H9 (cell line): ENCODE measurements at regions not wholly inside any gene's neighbourhood (a gene's known extent, or its start where the extent isn't known, plus 50 kb on each side); places are given as distances from the start of the nearest gene placed in this dataset.

Source experiments
- DNase-seq: peaks from one replicate; pipeline ENCODE4 v3.0.0-alpha.2; 2017
- H2AFZ ChIP-seq: one replicate; pipeline ENCODE4 v1.6.1; 2013; ENCODE audit warnings: mild to moderate bottlenecking, low read length, control low read depth, moderate library complexity
- H2AK5ac ChIP-seq: 2 replicates; pipeline ENCODE4 v1.6.1; 2013; ENCODE audit warnings: low read length, control low read depth, mixed read lengths; ENCODE audit not compliant: insufficient read length
- H2BK120ac ChIP-seq: one replicate; pipeline ENCODE4 v1.6.1; 2013; ENCODE audit warnings: low read depth, mild to moderate bottlenecking, low read length, control low read depth, inconsistent platforms; ENCODE audit not compliant: poor library complexity, severe bottlenecking
- H2BK12ac ChIP-seq: 2 replicates; pipeline ENCODE4 v1.6.1; 2013; ENCODE audit warnings: low read length, control low read depth, mixed read lengths, low read depth; ENCODE audit not compliant: insufficient read length
- H2BK15ac ChIP-seq: 2 replicates; pipeline ENCODE4 v1.6.1; 2013; ENCODE audit warnings: low read depth, low read length, control low read depth
- H2BK20ac ChIP-seq: one replicate; pipeline ENCODE4 v1.6.1; 2013; ENCODE audit warnings: low read depth, mild to moderate bottlenecking, low read length, control low read depth, inconsistent platforms; ENCODE audit not compliant: poor library complexity, severe bottlenecking
- H2BK5ac ChIP-seq: 2 replicates; pipeline ENCODE4 v1.6.1; 2013; ENCODE audit warnings: low read length, control low read depth, mixed read lengths; ENCODE audit not compliant: insufficient read length
- H3K14ac ChIP-seq: 2 replicates; pipeline ENCODE4 v1.6.1; 2013; ENCODE audit warnings: low read length, control low read depth; ENCODE audit not compliant: insufficient read depth
- H3K18ac ChIP-seq: 2 replicates; pipeline ENCODE4 v1.6.1; 2013; ENCODE audit warnings: low read depth, mild to moderate bottlenecking, mixed read lengths, low read length, control low read depth; ENCODE audit not compliant: insufficient read length
- H3K23ac ChIP-seq: 2 replicates; pipeline ENCODE4 v1.6.1; 2013; ENCODE audit warnings: low read length, control low read depth, mixed read lengths, low read depth; ENCODE audit not compliant: insufficient read length
- H3K23me2 ChIP-seq: 2 replicates; pipeline ENCODE4 v1.6.1; 2013; ENCODE audit warnings: low read depth, mild to moderate bottlenecking, mixed read lengths, low read length, control low read depth; ENCODE audit not compliant: insufficient read length, poor library complexity, severe bottlenecking
- H3K27ac ChIP-seq: 2 replicates; pipeline ENCODE4 v1.5.1; 2013; ENCODE audit warnings: low read length, control low read depth, mixed read lengths, low read depth; ENCODE audit not compliant: insufficient read length
- H3K27me3 ChIP-seq: 2 replicates; pipeline ENCODE4 v1.6.1; 2013; ENCODE audit warnings: low read length, control low read depth, inconsistent platforms; ENCODE audit not compliant: insufficient read depth
- H3K4ac ChIP-seq: 2 replicates; pipeline ENCODE4 v1.6.1; 2013; ENCODE audit warnings: low read depth, mild to moderate bottlenecking, control low read depth, inconsistent platforms, low read length, moderate library complexity
- H3K4me1 ChIP-seq: 2 replicates; pipeline ENCODE4 v1.6.1; 2013; ENCODE audit warnings: low read length, control low read depth, inconsistent platforms; ENCODE audit not compliant: insufficient read depth
- H3K4me2 ChIP-seq: 2 replicates; pipeline ENCODE4 v1.6.1; 2013; ENCODE audit warnings: low read length, control low read depth, mixed read lengths; ENCODE audit not compliant: insufficient read length, insufficient read depth
- H3K56ac ChIP-seq: 2 replicates; pipeline ENCODE4 v1.6.1; 2013; ENCODE audit warnings: low read depth, mild to moderate bottlenecking, mixed read lengths, low read length, control low read depth; ENCODE audit not compliant: insufficient read length
- H3K79me1 ChIP-seq: 2 replicates; pipeline ENCODE4 v1.6.1; 2013; ENCODE audit warnings: low read depth, mild to moderate bottlenecking, moderate library complexity, low read length, control low read depth, inconsistent platforms; ENCODE audit not compliant: insufficient read depth, poor library complexity, severe bottlenecking
- H3K79me2 ChIP-seq: 2 replicates; pipeline ENCODE4 v1.6.1; 2013; ENCODE audit warnings: low read length, control low read depth, inconsistent platforms; ENCODE audit not compliant: insufficient read depth
- H3K9ac ChIP-seq: 2 replicates; pipeline ENCODE4 v1.6.1; 2013; ENCODE audit warnings: low read length, control low read depth, mixed read lengths; ENCODE audit not compliant: insufficient read length; ENCODE audit errors: extremely low read depth
- H3K9me3 ChIP-seq: one replicate; pipeline ENCODE4 v1.6.1; 2013; ENCODE audit warnings: low read depth, low read length, inconsistent platforms; ENCODE audit not compliant: control insufficient read depth
- H3T11ph ChIP-seq: one replicate; pipeline ENCODE4 v1.6.1; 2013; ENCODE audit warnings: mild to moderate bottlenecking, low read length, control low read depth, inconsistent platforms
- H4K20me1 ChIP-seq: one replicate; pipeline ENCODE4 v1.6.1; 2013; ENCODE audit not compliant: control insufficient read depth, insufficient read length, insufficient read depth
- H4K5ac ChIP-seq: 2 replicates; pipeline ENCODE4 v1.6.1; 2013; ENCODE audit warnings: low read depth, mild to moderate bottlenecking, mixed read lengths, low read length, control low read depth; ENCODE audit not compliant: insufficient read length
- H4K8ac ChIP-seq: replicated peaks from 2 replicates; pipeline ENCODE4 v1.6.1; 2013; ENCODE audit warnings: low read length, control low read depth, mixed read lengths, low read depth; ENCODE audit not compliant: insufficient read length
- H4K91ac ChIP-seq: 2 replicates; pipeline ENCODE4 v1.6.1; 2013; ENCODE audit warnings: low read depth, mild to moderate bottlenecking, moderate library complexity, mixed read lengths, low read length, control low read depth; ENCODE audit not compliant: insufficient read length
- H3K27ac Mint-ChIP-seq, 3 experiments: 2 replicates in 2 of 3; 3 replicates in 1 of 3; pipeline ENCODE4 v1.8.0; 2020 to 2021; ENCODE audit warnings: mixed read lengths in 3 of 3, mild to moderate bottlenecking in 1 of 3, moderate library complexity in 1 of 3
- H3K27me3 Mint-ChIP-seq: 2 replicates; pipeline ENCODE4 v1.8.0; 2021; ENCODE audit warnings: low read depth, mild to moderate bottlenecking, moderate library complexity, mixed read lengths
- H3K36me3 Mint-ChIP-seq, 3 experiments: 2 replicates in 2 of 3; 3 replicates in 1 of 3; pipeline ENCODE4 v1.8.0; 2020 to 2021; ENCODE audit warnings: low read depth in 3 of 3, mixed read lengths in 3 of 3; ENCODE audit not compliant: insufficient read depth in 1 of 3
- H3K4me1 Mint-ChIP-seq, 2 experiments: 2 replicates each; pipeline ENCODE4 v1.8.0; 2020; ENCODE audit warnings: mixed read lengths in 2 of 2
- H3K4me3 Mint-ChIP-seq, 2 experiments: 2 replicates in 1 of 2; 3 replicates in 1 of 2; pipeline ENCODE4 v1.8.0; 2020 to 2021; ENCODE audit warnings: mild to moderate bottlenecking in 2 of 2, mixed read lengths in 2 of 2, moderate library complexity in 1 of 2
- H3K9me3 Mint-ChIP-seq, 2 experiments: 2 replicates in 1 of 2; 3 replicates in 1 of 2; pipeline ENCODE4 v1.8.0; 2020; ENCODE audit warnings: mild to moderate bottlenecking in 2 of 2, mixed read lengths in 2 of 2, moderate library complexity in 1 of 2
- WGBS: extraction: QIAGEN DNeasy Blood & Tissue Kit; methylation state at CpG from one replicate; pipeline ENCODE4 v1.1.7; 2013; ENCODE audit warnings: missing lambda C conversion rate, low lambda C conversion rate, mixed read lengths; ENCODE audit not compliant: insufficient read length; ENCODE audit errors: extremely low coverage; 5-methylcytosine and 5-hydroxymethylcytosine counted together
- TF ChIP-seq, protein P1 (sequence below): fragments of 200-600 bp; sonication (generic); conservative IDR thresholded peaks from 3 replicates; pipeline ENCODE4 v1.8.0; 2021; ENCODE audit warnings: antibody characterized with exemption, mild to moderate bottlenecking

DNA sequence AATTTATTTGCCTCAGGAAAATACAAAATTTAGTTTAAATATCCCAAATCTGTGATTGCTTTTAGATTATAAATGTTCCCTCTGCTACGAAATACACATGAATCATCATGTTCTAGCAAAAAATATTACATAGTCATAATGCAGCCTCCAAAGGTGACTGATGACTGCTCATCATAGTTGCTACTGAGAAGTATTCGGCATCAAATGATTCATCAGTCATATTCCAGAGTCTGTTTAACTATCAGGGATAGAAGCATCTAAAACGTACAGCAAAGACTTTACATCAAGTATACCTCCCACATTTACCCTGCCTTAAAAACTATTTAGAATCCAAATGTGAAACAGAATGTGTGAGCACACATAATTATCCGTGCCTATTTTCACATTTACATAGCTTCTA lies 626.0 kb downstream of the CDH26 start:
- H2BK120ac ChIP-seq = no peak overlapping the region
- H4K20me1 ChIP-seq = no peaks in the 10 kb centered on the region
- no peak overlapping the region for H3K4me3 Mint-ChIP-seq
- no peak overlapping the region for H3T11ph ChIP-seq
- no peak overlapping the region for H3K9ac ChIP-seq
- H3K4me1 ChIP-seq = peaks cover 12% of the 10 kb centered on the region; the same call in 1 of the 2 replicates
- no peak overlapping the region for H4K8ac ChIP-seq
- no peak overlapping the region for H3K27ac Mint-ChIP-seq
- H3K9me3 ChIP-seq = no peaks in the 10 kb centered on the region
- no peaks in the 10 kb centered on the region for H3K23me2 ChIP-seq
- H2AFZ ChIP-seq = no peak overlapping the region
- no peak overlapping the region for H3K4ac ChIP-seq
- TF ChIP-seq, protein P1, sequence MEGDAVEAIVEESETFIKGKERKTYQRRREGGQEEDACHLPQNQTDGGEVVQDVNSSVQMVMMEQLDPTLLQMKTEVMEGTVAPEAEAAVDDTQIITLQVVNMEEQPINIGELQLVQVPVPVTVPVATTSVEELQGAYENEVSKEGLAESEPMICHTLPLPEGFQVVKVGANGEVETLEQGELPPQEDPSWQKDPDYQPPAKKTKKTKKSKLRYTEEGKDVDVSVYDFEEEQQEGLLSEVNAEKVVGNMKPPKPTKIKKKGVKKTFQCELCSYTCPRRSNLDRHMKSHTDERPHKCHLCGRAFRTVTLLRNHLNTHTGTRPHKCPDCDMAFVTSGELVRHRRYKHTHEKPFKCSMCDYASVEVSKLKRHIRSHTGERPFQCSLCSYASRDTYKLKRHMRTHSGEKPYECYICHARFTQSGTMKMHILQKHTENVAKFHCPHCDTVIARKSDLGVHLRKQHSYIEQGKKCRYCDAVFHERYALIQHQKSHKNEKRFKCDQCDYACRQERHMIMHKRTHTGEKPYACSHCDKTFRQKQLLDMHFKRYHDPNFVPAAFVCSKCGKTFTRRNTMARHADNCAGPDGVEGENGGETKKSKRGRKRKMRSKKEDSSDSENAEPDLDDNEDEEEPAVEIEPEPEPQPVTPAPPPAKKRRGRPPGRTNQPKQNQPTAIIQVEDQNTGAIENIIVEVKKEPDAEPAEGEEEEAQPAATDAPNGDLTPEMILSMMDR = no peak
- no peak overlapping the region for H3K4me2 ChIP-seq
- H4K5ac ChIP-seq = no peak overlapping the region
- no peak overlapping the region for H3K18ac ChIP-seq
- no peak overlapping the region for H2AK5ac ChIP-seq
- no peaks in the 10 kb centered on the region for H3K9me3 Mint-ChIP-seq
- H3K36me3 Mint-ChIP-seq = no peaks in the 10 kb centered on the region; a peak in 1 of 7 replicates
- H3K27me3 ChIP-seq = no peaks in the 10 kb centered on the region
- H3K56ac ChIP-seq = no peak overlapping the region
- H2BK15ac ChIP-seq = no peak overlapping the region
- no peaks in the 10 kb centered on the region for H3K79me1 ChIP-seq
- H2BK5ac ChIP-seq = no peak overlapping the region
- no peaks in the 10 kb centered on the region for H3K79me2 ChIP-seq
- DNase-seq = no peak
- no peaks in the 10 kb centered on the region for H3K27me3 Mint-ChIP-seq
- H3K4me1 Mint-ChIP-seq = peaks cover 22 to 26% of the 10 kb centered on the region in 2 experiments
- no peak overlapping the region for H3K14ac ChIP-seq
- no CpG with 5 or more reads among the region's 4 CpGs for WGBS
- H3K27ac ChIP-seq = no peak overlapping the region
- H2BK12ac ChIP-seq = no peak overlapping the region
- H4K91ac ChIP-seq = no peak overlapping the region
- no peak overlapping the region for H2BK20ac ChIP-seq
- H3K23ac ChIP-seq = no peak overlapping the region
